Heart left ventricle (tissue), 16 donors: ENCODE measurements at regions not wholly inside any gene's neighbourhood (a gene's known extent, or its start where the extent isn't known, plus 50 kb on each side); places are given as distances from the start of the nearest gene placed in this dataset.

Source experiments
- ATAC-seq, 4 donors: fragments of 200-7000 bp; cut with Tn5 transposase; one replicate each; pipeline ENCODE4 v1.9.1; 2020 to 2022; ENCODE audit warnings: moderate library complexity in 4 of 4, mild to moderate bottlenecking in 3 of 4, moderate number of reproducible peaks in 1 of 4
- DNase-seq, 5 donors: peaks; one replicate each; pipeline ENCODE4 v3.0.0-alpha.2; 2020
- H3K27ac ChIP-seq, 12 donors: fragments of 200-600 bp; sonication (generic) in 4 of 12; one replicate each; pipeline versions ENCODE4 v1.5.0 to v1.8.0; 2016 to 2022; ENCODE audit warnings: mild to moderate bottlenecking in 2 of 12
- H3K27me3 ChIP-seq, 9 donors: fragments of 200-600 bp; sonication (generic) in 2 of 9; one replicate each; pipeline versions ENCODE4 v1.5.1 to v1.8.0; 2016 to 2022; ENCODE audit warnings: mild to moderate bottlenecking in 3 of 9
- H3K36me3 ChIP-seq, 9 donors: fragments of 200-600 bp; sonication (generic) in 2 of 9; one replicate each; pipeline versions ENCODE4 v1.5.0 to v1.8.0; 2018 to 2022; ENCODE audit warnings: mild to moderate bottlenecking in 2 of 9
- H3K4me1 ChIP-seq, 12 donors: fragments of 200-600 bp; sonication (generic) in 4 of 12; one replicate each; pipeline versions ENCODE4 v1.5.0 to v1.8.0; 2016 to 2022; ENCODE audit warnings: mild to moderate bottlenecking in 3 of 12
- H3K4me3 ChIP-seq, 12 donors: fragments of 200-600 bp; sonication (generic) in 4 of 12; one replicate each; pipeline versions ENCODE4 v1.5.0 to v1.8.0; 2017 to 2022; ENCODE audit warnings: mild to moderate bottlenecking in 9 of 12, moderate library complexity in 4 of 12
- H3K9me3 ChIP-seq, 12 donors: fragments of 200-600 bp; sonication (generic) in 4 of 12; one replicate each; pipeline versions ENCODE4 v1.5.0 to v1.8.0; 2016 to 2022; ENCODE audit warnings: mild to moderate bottlenecking in 1 of 12
- CTCF ChIP-seq, 12 donors: fragments of 200-600 bp; sonication (generic) in 4 of 12; IDR thresholded peaks; one replicate each; pipeline versions ENCODE4 v1.5.0 to v1.8.0; 2018 to 2022; ENCODE audit warnings: antibody characterized with exemption in 12 of 12, mild to moderate bottlenecking in 5 of 12
- POLR2A ChIP-seq, 2 donors: fragments of 450-650 bp; IDR thresholded peaks; one replicate each; pipeline ENCODE4 v1.6.1; 2017; ENCODE audit warnings: antibody characterized with exemption in 2 of 2, mild to moderate bottlenecking in 2 of 2, moderate library complexity in 2 of 2
- WGBS, 4 donors: extraction: QIAGEN DNeasy Blood & Tissue Kit in 2 of 4; methylation state at CpG; one replicate each; pipeline versions ENCODE4 v1.1.5 to v1.1.7; 2013 to 2018; 5-methylcytosine and 5-hydroxymethylcytosine counted together
- intact Hi-C, 10 donors: fragments of 100-400 bp; cut with DNase I; formaldehyde crosslinking; loops; one replicate each; pipeline versions ENCODE4 v1.11.1 to v1.14.2; 2022
- donor health status: ischemic (EF 13 %, LVEDD 7.1; RV severe dilation, severe dysfunction).
- donor health status: healthy with polysubstance abuse.
- donor health status: DM: no; HTN: yes; CAD: no.
- donor health status: DM: no; HTN: no; CAD: no.
- donor health status: ischemic (EF 25% LVEDD 6.9; RV normal size, moderate dysfunction).
- donor health status: ischemic (EF 25% LVEDD 5.7; RV mildly dilated, moderate dysfunction).
- donor health status: healthy.
- donor health status: DM: yes; HTN: yes; CAD: no.
- donor health status: ischemic (EF 35%, LVEDD 5.7; RV mildly dilated, moderate dysfunction).
- donor health status: nonischemic (EF 11% LVEDD 7.7; RV severe dilation, severe dysfunction).
- donor health status: DM: yes; HTN: yes; CAD: no.
- donor health status: PGD.
- donor health status: ischemic (EF 29% LVEDD 5.4; RV normal size, mild dysfunction).
- donor health status: nonischemic (EF 23%, LVEDD 6.1; RV moderate dilation, normal function).

DNA sequence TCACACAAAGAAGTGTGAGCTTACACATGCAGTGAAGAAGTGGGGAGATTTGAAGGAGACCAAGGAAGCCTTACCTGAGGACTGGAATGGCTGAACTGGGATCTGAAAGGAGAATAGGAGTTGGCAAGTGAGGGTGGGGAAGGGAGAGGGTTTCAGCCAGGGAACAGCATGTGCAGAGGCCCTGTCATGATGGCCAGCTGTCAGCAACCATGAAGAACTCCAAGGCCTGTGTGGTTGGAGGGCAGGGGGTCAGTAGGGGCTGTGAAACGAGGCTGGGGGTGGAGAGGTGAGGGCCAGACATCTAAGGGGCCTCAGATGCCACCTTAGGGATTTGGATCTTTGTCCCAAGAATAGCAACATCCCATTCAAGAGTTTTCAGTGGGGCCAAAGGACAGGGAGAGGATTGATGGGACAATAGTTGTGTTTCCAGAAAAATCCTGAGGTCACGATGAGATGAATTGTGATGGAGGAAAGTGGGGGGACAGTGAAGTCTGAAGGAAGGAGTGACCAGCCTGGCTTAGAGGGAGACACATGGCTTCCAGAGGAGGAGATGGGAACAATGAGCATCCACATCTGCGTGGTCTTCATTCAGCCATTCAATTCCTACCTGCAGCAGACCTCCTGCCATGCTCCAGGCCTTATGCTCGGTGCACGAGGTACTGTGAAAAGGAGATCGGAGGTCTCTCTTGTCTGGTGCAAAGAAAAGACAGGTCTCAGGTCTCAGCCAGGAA lies 187.6 kb downstream of the MATN1 start:
- 49 to 67% (median 63%) methylated on average over 6 of the region's 6 CpGs for WGBS, 4 donors
- Histone ChIP-seq H3K36me3 (no peaks in the 10 kb centered on the region), H3K4me1 (no peaks in the 10 kb centered on the region), H3K9me3 (peaks cover 0 to 10% (median 0%) of the 10 kb centered on the region in 12 donors), H3K27me3 (no peaks in the 10 kb centered on the region), H3K27ac (no peak overlapping the region), H3K4me3 (no peak overlapping the region)
- intact Hi-C loops, result no loop called here
- ATAC-seq (no peak), DNase-seq (no peak)
- TF ChIP-seq POLR2A (IDR thresholded peaks at IDR 0.05), result no peak
- no peak for TF ChIP-seq CTCF (IDR thresholded peaks at IDR 0.05)

- no peaks in the 10 kb centered on the region for H3K4me1 ChIP-seq
- DNase-seq, result no peak
- ATAC-seq, result no peak
- no peaks in the 10 kb centered on the region for H3K36me3 ChIP-seq
- no peak overlapping the region for H3K4me3 ChIP-seq
- 51 to 82% (median 69%) methylated on average over 1 to 3 of the region's 3 CpGs for WGBS, 4 donors
- H3K9me3 ChIP-seq, result peaks cover 0 to 10% (median 0%) of the 10 kb centered on the region in 12 donors
- no peaks in the 10 kb centered on the region for H3K27me3 ChIP-seq
- no peak for TF ChIP-seq CTCF (IDR thresholded peaks at IDR 0.05)
- TF ChIP-seq POLR2A (IDR thresholded peaks at IDR 0.05), result no peak
- intact Hi-C loops, result no loop called here
- no peak overlapping the region for H3K27ac ChIP-seq
These were observed 188.8 kb downstream of the MATN1 start for GRCh38 chr1:30534551-30534940.

DNA sequence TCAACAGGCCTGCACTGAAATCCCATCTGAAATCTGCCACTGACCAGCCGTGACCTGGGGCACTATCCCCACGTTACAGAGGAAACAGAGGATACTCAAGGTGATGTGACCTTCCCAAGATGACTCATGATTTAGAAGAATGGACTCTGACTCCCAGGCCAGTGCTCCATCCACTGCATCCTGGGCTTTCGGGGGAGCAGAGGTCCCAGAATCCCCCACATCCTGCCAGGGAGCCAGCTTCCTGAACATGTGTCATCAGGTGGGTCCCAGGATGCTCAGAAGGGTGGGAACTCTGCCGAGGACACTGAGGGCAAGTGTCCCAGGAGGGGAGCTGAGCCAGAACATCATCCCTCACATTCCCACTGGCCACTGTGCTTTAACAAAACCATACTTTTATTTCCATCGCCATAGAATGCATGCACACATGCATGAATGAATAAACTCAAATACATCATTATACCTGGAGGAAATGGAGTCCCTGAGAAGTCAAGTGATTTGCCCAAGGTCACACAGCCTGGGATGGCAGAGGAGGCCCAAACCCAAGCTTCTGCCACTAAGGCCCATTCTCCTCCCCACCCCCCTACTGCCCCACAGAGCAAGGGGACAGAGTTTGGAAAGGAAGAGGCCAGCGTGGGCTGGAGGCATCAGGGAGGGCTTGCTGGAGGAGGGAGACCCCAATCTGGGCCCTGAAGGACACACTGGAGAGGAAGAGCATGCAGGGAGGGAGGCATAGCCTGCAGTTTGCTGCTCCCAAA lies 189.4 kb downstream of the MATN1 start:
- TF ChIP-seq POLR2A (IDR thresholded peaks at IDR 0.05) (no peak), CTCF (IDR thresholded peaks at IDR 0.05) (no peak)

DNA sequence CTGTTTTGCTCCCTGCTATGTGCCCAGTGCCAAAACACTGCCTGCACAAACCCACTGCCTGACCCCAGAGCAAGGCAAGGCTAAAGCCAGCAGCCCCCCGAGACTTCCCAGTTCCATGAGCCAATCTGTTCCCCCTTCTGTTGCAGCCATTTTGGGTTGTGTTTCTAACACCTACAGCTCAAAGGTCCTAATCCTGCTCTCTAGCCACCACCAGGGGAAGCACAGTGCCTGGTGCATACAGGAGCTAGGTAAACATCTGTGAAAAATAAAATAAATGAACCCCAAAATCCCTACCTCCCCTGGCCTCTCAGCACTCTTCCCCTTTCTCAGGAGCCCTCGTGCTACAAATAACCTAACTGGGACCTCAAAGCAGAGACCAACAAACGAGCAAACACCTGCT lies 190.2 kb downstream of the MATN1 start:
- Histone ChIP-seq H3K4me3 (no peak overlapping the region), H3K27ac (no peak overlapping the region), H3K4me1 (peaks cover 0 to 2% (median 0%) of the 10 kb centered on the region in 12 donors), H3K36me3 (no peaks in the 10 kb centered on the region), H3K27me3 (no peaks in the 10 kb centered on the region), H3K9me3 (peaks cover 0 to 10% (median 0%) of the 10 kb centered on the region in 12 donors)
- WGBS, 4 donors, result 64 to 73% (median 69%) methylated on average over 3 of the region's 3 CpGs
- ATAC-seq, result no peak
- intact Hi-C loops, result no loop called here
- no peak for DNase-seq
- no peak for TF ChIP-seq POLR2A (IDR thresholded peaks at IDR 0.05)
- TF ChIP-seq CTCF (IDR thresholded peaks at IDR 0.05), result no peak

More for the DNA sequence above, 189.4 kb downstream of the MATN1 start:
- Histone ChIP-seq H3K27me3 (no peaks in the 10 kb centered on the region), H3K4me3 (no peak overlapping the region), H3K27ac (no peak overlapping the region), H3K9me3 (peaks cover 0 to 10% (median 0%) of the 10 kb centered on the region in 12 donors), H3K36me3 (no peaks in the 10 kb centered on the region), H3K4me1 (no peaks in the 10 kb centered on the region)
- DNase-seq (no peak), ATAC-seq (no peak)
- intact Hi-C loops, result no loop called here
- WGBS, 4 donors, result 68 to 76% (median 74%) methylated on average over 3 to 6 of the region's 6 CpGs
